ENCODE measurements at regions not wholly inside any gene's neighbourhood (a gene's known extent, or its start where the extent isn't known, plus 50 kb on each side); places are given as distances from the start of the nearest gene placed in this dataset.

DNA sequence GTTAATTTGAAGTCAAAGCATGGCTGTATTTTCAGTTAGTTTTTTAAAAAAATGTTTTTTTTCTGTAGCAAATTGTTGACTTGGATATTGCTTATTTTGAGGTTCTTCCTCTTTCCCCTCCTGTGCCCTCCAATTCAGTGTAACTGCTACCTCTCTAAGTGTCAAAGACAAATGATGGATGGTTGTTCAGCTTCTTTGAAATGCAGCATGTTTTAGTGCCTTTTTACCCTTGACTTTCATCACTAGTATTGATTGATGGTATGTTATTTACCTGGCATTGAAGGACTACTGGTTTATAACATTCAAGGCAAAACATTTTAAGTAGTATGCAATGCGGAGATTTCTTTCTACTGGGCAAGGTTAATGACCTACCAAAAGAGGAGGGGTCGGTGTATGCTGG, 281.0 kb upstream of the FAT1 start:
- TF ChIP-seq CAMTA2 (CRISPR knock-in tag; IDR thresholded peaks at IDR 0.05; ENCODE audit: borderline replicate concordance) (no peak), ZNF33A (CRISPR knock-in tag; IDR thresholded peaks at IDR 0.05; ENCODE audit: borderline replicate concordance) (no peak), ZNF331 (CRISPR knock-in tag; IDR thresholded peaks at IDR 0.05) (no peak), NONO (IDR thresholded peaks at IDR 0.05) (no peak), NONO (CRISPR knock-in tag; conservative IDR thresholded peaks at IDR 0.05) (no peak), JUN (CRISPR knock-in tag; IDR thresholded peaks at IDR 0.05) (no peak), SIX1 (CRISPR knock-in tag; IDR thresholded peaks at IDR 0.05; ENCODE audit: borderline replicate concordance) (no peak)
- TF ChIP-seq, protein P1, sequence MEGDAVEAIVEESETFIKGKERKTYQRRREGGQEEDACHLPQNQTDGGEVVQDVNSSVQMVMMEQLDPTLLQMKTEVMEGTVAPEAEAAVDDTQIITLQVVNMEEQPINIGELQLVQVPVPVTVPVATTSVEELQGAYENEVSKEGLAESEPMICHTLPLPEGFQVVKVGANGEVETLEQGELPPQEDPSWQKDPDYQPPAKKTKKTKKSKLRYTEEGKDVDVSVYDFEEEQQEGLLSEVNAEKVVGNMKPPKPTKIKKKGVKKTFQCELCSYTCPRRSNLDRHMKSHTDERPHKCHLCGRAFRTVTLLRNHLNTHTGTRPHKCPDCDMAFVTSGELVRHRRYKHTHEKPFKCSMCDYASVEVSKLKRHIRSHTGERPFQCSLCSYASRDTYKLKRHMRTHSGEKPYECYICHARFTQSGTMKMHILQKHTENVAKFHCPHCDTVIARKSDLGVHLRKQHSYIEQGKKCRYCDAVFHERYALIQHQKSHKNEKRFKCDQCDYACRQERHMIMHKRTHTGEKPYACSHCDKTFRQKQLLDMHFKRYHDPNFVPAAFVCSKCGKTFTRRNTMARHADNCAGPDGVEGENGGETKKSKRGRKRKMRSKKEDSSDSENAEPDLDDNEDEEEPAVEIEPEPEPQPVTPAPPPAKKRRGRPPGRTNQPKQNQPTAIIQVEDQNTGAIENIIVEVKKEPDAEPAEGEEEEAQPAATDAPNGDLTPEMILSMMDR (CRISPR knock-in tag; IDR thresholded peaks at IDR 0.05), result no peak
- TF ChIP-seq, protein P2, sequence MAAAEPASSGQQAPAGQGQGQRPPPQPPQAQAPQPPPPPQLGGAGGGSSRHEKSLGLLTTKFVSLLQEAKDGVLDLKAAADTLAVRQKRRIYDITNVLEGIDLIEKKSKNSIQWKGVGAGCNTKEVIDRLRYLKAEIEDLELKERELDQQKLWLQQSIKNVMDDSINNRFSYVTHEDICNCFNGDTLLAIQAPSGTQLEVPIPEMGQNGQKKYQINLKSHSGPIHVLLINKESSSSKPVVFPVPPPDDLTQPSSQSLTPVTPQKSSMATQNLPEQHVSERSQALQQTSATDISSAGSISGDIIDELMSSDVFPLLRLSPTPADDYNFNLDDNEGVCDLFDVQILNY (CRISPR knock-in tag; conservative IDR thresholded peaks at IDR 0.05), result no peak
- TF ChIP-seq, protein P3, sequence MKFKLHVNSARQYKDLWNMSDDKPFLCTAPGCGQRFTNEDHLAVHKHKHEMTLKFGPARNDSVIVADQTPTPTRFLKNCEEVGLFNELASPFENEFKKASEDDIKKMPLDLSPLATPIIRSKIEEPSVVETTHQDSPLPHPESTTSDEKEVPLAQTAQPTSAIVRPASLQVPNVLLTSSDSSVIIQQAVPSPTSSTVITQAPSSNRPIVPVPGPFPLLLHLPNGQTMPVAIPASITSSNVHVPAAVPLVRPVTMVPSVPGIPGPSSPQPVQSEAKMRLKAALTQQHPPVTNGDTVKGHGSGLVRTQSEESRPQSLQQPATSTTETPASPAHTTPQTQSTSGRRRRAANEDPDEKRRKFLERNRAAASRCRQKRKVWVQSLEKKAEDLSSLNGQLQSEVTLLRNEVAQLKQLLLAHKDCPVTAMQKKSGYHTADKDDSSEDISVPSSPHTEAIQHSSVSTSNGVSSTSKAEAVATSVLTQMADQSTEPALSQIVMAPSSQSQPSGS (CRISPR knock-in tag; IDR thresholded peaks at IDR 0.05), result no peak
